H1 (cell line): ENCODE measurements at regions not wholly inside any gene's neighbourhood (a gene's known extent, or its start where the extent isn't known, plus 50 kb on each side); places are given as distances from the start of the nearest gene placed in this dataset.

Experiments used
- CTCF ChIA-PET: fragments of 300-600 bp; sonication (Branson Sonifier 250); formaldehyde crosslinking; loops from one replicate; lab custom pipeline; 2021; ENCODE audit not compliant: partially characterized antibody; lab: Charles Lee
- POLR2A ChIA-PET: fragments of 300-600 bp; sonication (Branson Sonifier 250); formaldehyde crosslinking; loops from one replicate; lab custom pipeline; 2021; ENCODE audit warnings: inconsistent platforms; ENCODE audit not compliant: partially characterized antibody; lab: Charles Lee
- DNase-seq, 2 experiments: peaks; one replicate each; pipeline versions ENCODE4 v3.0.0 to v3.0.0-alpha.2; 2010 to 2022; ENCODE audit warnings: low spot score in 2 of 2, low read depth in 1 of 2, mixed read lengths in 1 of 2
- FAIRE-seq: peaks from 2 replicates; lab custom pipeline; 2011; peaks lifted over from hg19 to GRCh38; lab: Jason Lieb, UNC
- H2AFZ ChIP-seq: 2 replicates; pipeline ENCODE4 v1.8.1; 2012; ENCODE audit warnings: low read length, inconsistent platforms
- H2AK5ac ChIP-seq: 2 replicates; pipeline ENCODE4 v1.6.1; 2013; ENCODE audit warnings: low read depth, low read length
- H2BK120ac ChIP-seq: replicated peaks from 2 replicates; pipeline ENCODE3; 2013; ENCODE audit warnings: low read depth, low read length, inconsistent platforms
- H2BK12ac ChIP-seq: 2 replicates; pipeline ENCODE4 v1.6.1; 2013; ENCODE audit warnings: low read depth, low read length
- H2BK15ac ChIP-seq: 2 replicates; pipeline ENCODE4 v1.6.1; 2013; ENCODE audit warnings: low read length
- H2BK20ac ChIP-seq: 2 replicates; pipeline ENCODE4 v1.6.1; 2013; ENCODE audit warnings: low read length
- H2BK5ac ChIP-seq: 2 replicates; pipeline ENCODE4 v1.6.1; 2013; ENCODE audit warnings: low read depth, low read length
- H3K14ac ChIP-seq: 2 replicates; pipeline ENCODE4 v1.6.1; 2013; ENCODE audit warnings: inconsistent platforms; ENCODE audit not compliant: insufficient read length
- H3K18ac ChIP-seq: 2 replicates; pipeline ENCODE4 v1.6.1; 2013; ENCODE audit warnings: low read length; ENCODE audit errors: extremely low read depth
- H3K23ac ChIP-seq: 2 replicates; pipeline ENCODE4 v1.6.1; 2013; ENCODE audit warnings: inconsistent platforms; ENCODE audit not compliant: insufficient read length
- H3K23me2 ChIP-seq: 2 replicates; pipeline ENCODE4 v1.6.1; 2013; ENCODE audit warnings: low read depth, low read length
- H3K27ac ChIP-seq: 2 replicates; pipeline ENCODE4 v1.6.1; 2011; ENCODE audit warnings: low read depth, low read length, inconsistent platforms
- H3K27me3 ChIP-seq, 4 experiments: replicated peaks in 1 of 4; 1 replicate in 1 of 4; 2 replicates in 3 of 4; pipeline versions ENCODE4 v1.6.1 to v1.8.1; 2011 to 2013; ENCODE audit warnings: low read length in 3 of 4, mild to moderate bottlenecking in 3 of 4, inconsistent platforms in 2 of 4, mixed read lengths in 2 of 4, moderate library complexity in 1 of 4; ENCODE audit not compliant: control insufficient read depth in 3 of 4, insufficient read depth in 3 of 4; ENCODE audit errors: extremely low read depth in 1 of 4
- H3K36me3 ChIP-seq, 4 experiments: 2 replicates each; pipeline versions ENCODE4 v1.6.1 to v1.8.1; 2011 to 2013; ENCODE audit warnings: mild to moderate bottlenecking in 4 of 4, low read length in 3 of 4, moderate library complexity in 2 of 4, control low read depth in 1 of 4, inconsistent platforms in 1 of 4; ENCODE audit not compliant: insufficient read depth in 4 of 4, control insufficient read depth in 2 of 4
- H3K4ac ChIP-seq: replicated peaks from 2 replicates; pipeline ENCODE3; 2013; ENCODE audit warnings: low read length, low read depth, mixed read lengths, inconsistent platforms; ENCODE audit not compliant: insufficient read length
- H3K4me1 ChIP-seq, 4 experiments: replicated peaks in 1 of 4; 1 replicate in 1 of 4; 2 replicates in 3 of 4; pipeline versions ENCODE4 v1.6.1 to v1.8.1; 2011 to 2013; ENCODE audit warnings: low read length in 3 of 4, inconsistent platforms in 2 of 4, mixed read lengths in 1 of 4; ENCODE audit not compliant: insufficient read depth in 4 of 4, control insufficient read depth in 3 of 4
- H3K4me2 ChIP-seq, 2 experiments: 2 replicates each; pipeline versions ENCODE4 v1.6.1 to v1.8.1; 2011 to 2013; ENCODE audit warnings: low read depth in 2 of 2, low read length in 2 of 2, control low read depth in 1 of 2, inconsistent platforms in 1 of 2, mild to moderate bottlenecking in 1 of 2; ENCODE audit not compliant: insufficient read depth in 1 of 2
- H3K4me3 ChIP-seq, 4 experiments: fragments of 200-600, 300-600 bp in 1 of 4; sonication (generic), shearing (Covaris generic), sonication (Bioruptor Twin) in 1 of 4; 2 replicates each; pipeline versions ENCODE4 v1.5.1 to v1.8.1; 2011 to 2016; ENCODE audit warnings: low read length in 4 of 4, low read depth in 3 of 4, control low read depth in 2 of 4, inconsistent platforms in 2 of 4, mild to moderate bottlenecking in 2 of 4, mixed read lengths in 1 of 4, moderate library complexity in 1 of 4; ENCODE audit not compliant: insufficient read depth in 2 of 4; ENCODE audit errors: extremely low read depth in 1 of 4
- H3K56ac ChIP-seq: replicated peaks from 2 replicates; pipeline ENCODE3; 2013; ENCODE audit warnings: low read depth, mild to moderate bottlenecking, mixed read lengths, low read length, inconsistent platforms; ENCODE audit not compliant: insufficient read length
- H3K79me1 ChIP-seq: 2 replicates; pipeline ENCODE4 v1.6.1; 2013; ENCODE audit warnings: low read depth, low read length, control low read depth
- H3K79me2 ChIP-seq, 2 experiments: 2 replicates each; pipeline versions ENCODE4 v1.6.1 to v1.8.1; 2012 to 2013; ENCODE audit warnings: low read length in 2 of 2, mild to moderate bottlenecking in 2 of 2, inconsistent platforms in 1 of 2; ENCODE audit not compliant: insufficient read depth in 2 of 2, control insufficient read depth in 1 of 2
- H3K9ac ChIP-seq, 4 experiments: replicated peaks in 1 of 4; 1 replicate in 1 of 4; 2 replicates in 3 of 4; pipeline versions ENCODE4 v1.6.1 to v1.8.1; 2011 to 2013; ENCODE audit warnings: low read depth in 3 of 4, low read length in 3 of 4, control low read depth in 2 of 4, mild to moderate bottlenecking in 2 of 4, moderate library complexity in 2 of 4, inconsistent platforms in 1 of 4; ENCODE audit errors: extremely low read depth in 1 of 4
- H3K9me3 ChIP-seq, 2 experiments: 2 replicates each; pipeline versions ENCODE4 v1.6.1 to v1.8.1; 2012 to 2013; ENCODE audit warnings: mild to moderate bottlenecking in 2 of 2, moderate library complexity in 2 of 2, control low read depth in 1 of 2, inconsistent platforms in 1 of 2, low read depth in 1 of 2, low read length in 1 of 2, mixed read lengths in 1 of 2; ENCODE audit not compliant: insufficient read depth in 2 of 2
- H4K20me1 ChIP-seq, 2 experiments: replicated peaks in 1 of 2; 2 replicates each; pipeline versions ENCODE3 to v1.8.1; 2011 to 2013; ENCODE audit warnings: inconsistent platforms in 2 of 2, low read length in 2 of 2, mild to moderate bottlenecking in 1 of 2; ENCODE audit not compliant: insufficient read depth in 2 of 2, control insufficient read depth in 1 of 2
- H4K5ac ChIP-seq: 2 replicates; pipeline ENCODE4 v1.6.1; 2013; ENCODE audit warnings: low read length, low read depth, mixed read lengths, inconsistent platforms; ENCODE audit not compliant: insufficient read length
- H4K8ac ChIP-seq: 2 replicates; pipeline ENCODE4 v1.8.0; 2013; ENCODE audit warnings: mild to moderate bottlenecking, moderate library complexity, low read length, inconsistent platforms; ENCODE audit not compliant: insufficient read depth; ENCODE audit errors: extremely low read depth
- H4K91ac ChIP-seq: replicated peaks from 2 replicates; pipeline ENCODE3; 2013; ENCODE audit warnings: low read length, mixed read lengths, inconsistent platforms; ENCODE audit not compliant: insufficient read length
- CBX8 ChIP-seq: fragments of 300-800, 300-1000 bp; sonication (generic); IDR thresholded peaks from 2 replicates; pipeline ENCODE4 v1.7.1; 2016; ENCODE audit warnings: low read depth, low read length, borderline replicate concordance
- CTCF ChIP-seq, 3 experiments: IDR thresholded peaks; 1 replicate in 2 of 3; 2 replicates in 1 of 3; pipeline versions ENCODE4 v1.5.1 to v1.6.1; 2011; ENCODE audit warnings: low read length in 3 of 3, mild to moderate bottlenecking in 3 of 3, inconsistent platforms in 2 of 3, low read depth in 1 of 3, moderate library complexity in 1 of 3; ENCODE audit not compliant: insufficient read depth in 1 of 3; ENCODE audit errors: control extremely low read depth in 1 of 3
- EP300 ChIP-seq, 2 experiments: IDR thresholded peaks; 1 replicate in 1 of 2; 2 replicates in 1 of 2; pipeline ENCODE4 v1.6.1; 2011 to 2012; ENCODE audit warnings: low read depth in 2 of 2, low read length in 2 of 2, mild to moderate bottlenecking in 2 of 2, borderline replicate concordance in 1 of 2, inconsistent platforms in 1 of 2, moderate library complexity in 1 of 2
- FOSL1 ChIP-seq: IDR thresholded peaks from 2 replicates; pipeline ENCODE4 v1.6.1; 2011; ENCODE audit warnings: mild to moderate bottlenecking, low read depth, low read length, moderate library complexity; ENCODE audit not compliant: insufficient read depth
- GTF2F1 ChIP-seq: IDR thresholded peaks from 2 replicates; pipeline ENCODE4 v1.6.1; 2012; ENCODE audit warnings: low read depth, low read length, improper control_type of control experiment, borderline replicate concordance
- HDAC6 ChIP-seq: IDR thresholded peaks from one replicate; pipeline ENCODE4 v1.7.1; 2012; ENCODE audit warnings: low read depth, mild to moderate bottlenecking, inconsistent platforms, low read length, moderate library complexity
- JUN ChIP-seq: IDR thresholded peaks from 2 replicates; pipeline ENCODE4 v1.6.1; 2011; ENCODE audit warnings: low read depth, mild to moderate bottlenecking, improper control_type of control experiment, low read length
- JUND ChIP-seq: IDR thresholded peaks from 2 replicates; pipeline ENCODE4 v1.6.1; 2011; ENCODE audit warnings: mild to moderate bottlenecking, improper control_type of control experiment, low read length
- KDM5A ChIP-seq: fragments of 200-600 bp; IDR thresholded peaks from 2 replicates; pipeline ENCODE4 v1.7.1; 2012; ENCODE audit warnings: mild to moderate bottlenecking, low read length, inconsistent platforms, mixed read lengths
- RXRA ChIP-seq: IDR thresholded peaks from 2 replicates; pipeline ENCODE4 v1.6.1; 2011; ENCODE audit warnings: low read depth, mild to moderate bottlenecking, low read length, moderate library complexity; ENCODE audit not compliant: insufficient read depth
- SIN3A ChIP-seq, 2 experiments: IDR thresholded peaks in 1 of 2; conservative IDR thresholded peaks in 1 of 2; 2 replicates each; pipeline ENCODE4 v1.6.1; 2011 to 2012; ENCODE audit warnings: low read length in 2 of 2, improper control_type of control experiment in 1 of 2, low read depth in 1 of 2, mild to moderate bottlenecking in 1 of 2
- SIX5 ChIP-seq: IDR thresholded peaks from 2 replicates; pipeline ENCODE4 v1.6.1; 2011; ENCODE audit warnings: mild to moderate bottlenecking, low read depth, low read length
- WGBS, 2 experiments: shearing (Covaris generic) in 1 of 2; methylation state at CpG; one replicate each; pipeline versions ENCODE4 v1.1.6 to v1.1.7; 2013 to 2015; ENCODE audit warnings: low lambda C conversion rate in 2 of 2, mixed read lengths in 2 of 2, inconsistent platforms in 1 of 2, low coverage in 1 of 2, missing lambda C conversion rate in 1 of 2; ENCODE audit not compliant: insufficient replicate concordance in 2 of 2, insufficient coverage in 1 of 2, insufficient read length in 1 of 2; ENCODE audit errors: extremely low coverage in 1 of 2, missing lambda C conversion rate in 1 of 2; 5-methylcytosine and 5-hydroxymethylcytosine counted together

GRCh38 chr14:99081880-99082279 lies 190.1 kb downstream of the BCL11B start:
- H3K56ac ChIP-seq, result no peak overlapping the region
- CTCF ChIA-PET, result interaction anchor here (0.7 kb wide), 1 partner anchor 9 kb away, joined by 3 read pairs; no protein-coding TSS in a partner anchor
- no peak overlapping the region for H3K4me2 ChIP-seq
- no peaks in the 10 kb centered on the region; a peak in 1 of 7 replicates for H3K27me3 ChIP-seq
- H2BK20ac ChIP-seq, result no peak overlapping the region
- H3K79me2 ChIP-seq, result no peaks in the 10 kb centered on the region
- no peak overlapping the region for H3K4me3 ChIP-seq
- POLR2A ChIA-PET, result no interaction called here
- no peak overlapping the region for H2AK5ac ChIP-seq
- no peaks in the 10 kb centered on the region for H3K79me1 ChIP-seq
- no peak overlapping the region for H4K91ac ChIP-seq
- H3K14ac ChIP-seq, result no peak overlapping the region
- H2BK5ac ChIP-seq, result no peak overlapping the region
- H4K20me1 ChIP-seq, result no peaks in the 10 kb centered on the region
- no peak for FAIRE-seq
- 83% methylated on average over 2 of the region's 2 CpGs; no CpG with 5 or more reads in 1 of the 2 experiments for WGBS, 2 experiments
- H3K23ac ChIP-seq, result no peak overlapping the region
- no peak overlapping the region for H3K4ac ChIP-seq
- H3K23me2 ChIP-seq, result no peaks in the 10 kb centered on the region
- no peak overlapping the region for H3K27ac ChIP-seq
- no peak overlapping the region for H2BK15ac ChIP-seq
- H3K9ac ChIP-seq, result no peak overlapping the region
- H3K9me3 ChIP-seq, result peaks cover 0 to 3% of the 10 kb centered on the region in 2 experiments; a peak in 1 of 4 replicates
- no peaks in the 10 kb centered on the region for H3K4me1 ChIP-seq
- no peak overlapping the region for H3K18ac ChIP-seq
- no peak overlapping the region for H2BK12ac ChIP-seq
- no peak overlapping the region for H2BK120ac ChIP-seq
- DNase-seq, result peak in 1 of 2 experiments; percentile 7
- no peak overlapping the region for H4K8ac ChIP-seq
- no peak overlapping the region for H2AFZ ChIP-seq
- H3K36me3 ChIP-seq, result no peaks in the 10 kb centered on the region
- H4K5ac ChIP-seq, result no peak overlapping the region
- TF ChIP-seq GTF2F1, result no peak
- no peak for TF ChIP-seq SIN3A (conservative IDR thresholded peaks at IDR 0.05 in 1 of 2, IDR thresholded peaks at IDR 0.05 in 1 of 2; ENCODE audit: low read depth in 1 of 2, low read length in 2 of 2)
- no peak for TF ChIP-seq CBX8
- TF ChIP-seq SIX5, result no peak
- TF ChIP-seq KDM5A, result no peak
- no peak for TF ChIP-seq RXRA
- TF ChIP-seq JUN, result no peak
- TF ChIP-seq FOSL1, result no peak
- TF ChIP-seq JUND, result no peak
- no peak for TF ChIP-seq EP300 (IDR thresholded peaks at IDR 0.05; ENCODE audit: borderline replicate concordance in 1 of 2, low read depth in 2 of 2, low read length in 2 of 2)
- TF ChIP-seq CTCF (IDR thresholded peaks at IDR 0.05; ENCODE audit: control extremely low read depth in 1 of 3, insufficient read depth in 1 of 3, low read depth in 1 of 3, low read length in 3 of 3), result no peak
- no peak for TF ChIP-seq HDAC6
